Type B pancreatic cell (in vitro differentiated cells): ENCODE measurements at regions not wholly inside any gene's neighbourhood (a gene's known extent, or its start where the extent isn't known, plus 50 kb on each side); places are given as distances from the start of the nearest gene placed in this dataset.

Experiments
- DNase-seq: peaks from one replicate; pipeline ENCODE4 v3.0.0; 2021; ENCODE audit warnings: mixed read lengths; ENCODE audit not compliant: unreplicated experiment; ENCODE audit errors: extremely low spot score
- H3K27ac Mint-ChIP-seq: 2 replicates; pipeline ENCODE4 v1.8.0; 2021; ENCODE audit warnings: mild to moderate bottlenecking, mixed read lengths
- H3K27me3 Mint-ChIP-seq: 2 replicates; pipeline ENCODE4 v1.8.0; 2021; ENCODE audit warnings: mixed read lengths
- H3K36me3 Mint-ChIP-seq: 2 replicates; pipeline ENCODE4 v1.8.0; 2021; ENCODE audit warnings: mixed read lengths
- H3K4me1 Mint-ChIP-seq: one replicate; pipeline ENCODE4 v1.8.0; 2021; ENCODE audit warnings: mixed read lengths; ENCODE audit not compliant: unreplicated experiment
- H3K4me3 Mint-ChIP-seq: 2 replicates; pipeline ENCODE4 v1.8.0; 2021; ENCODE audit warnings: mild to moderate bottlenecking, mixed read lengths
- H3K9me3 Mint-ChIP-seq: 2 replicates; pipeline ENCODE4 v1.8.0; 2021; ENCODE audit warnings: mixed read lengths
- TF ChIP-seq, protein P1 (sequence below): fragments of 200-600 bp; sonication (generic); conservative IDR thresholded peaks from 2 replicates; pipeline ENCODE4 v1.5.0; 2021; ENCODE audit warnings: antibody characterized with exemption, mild to moderate bottlenecking

DNA sequence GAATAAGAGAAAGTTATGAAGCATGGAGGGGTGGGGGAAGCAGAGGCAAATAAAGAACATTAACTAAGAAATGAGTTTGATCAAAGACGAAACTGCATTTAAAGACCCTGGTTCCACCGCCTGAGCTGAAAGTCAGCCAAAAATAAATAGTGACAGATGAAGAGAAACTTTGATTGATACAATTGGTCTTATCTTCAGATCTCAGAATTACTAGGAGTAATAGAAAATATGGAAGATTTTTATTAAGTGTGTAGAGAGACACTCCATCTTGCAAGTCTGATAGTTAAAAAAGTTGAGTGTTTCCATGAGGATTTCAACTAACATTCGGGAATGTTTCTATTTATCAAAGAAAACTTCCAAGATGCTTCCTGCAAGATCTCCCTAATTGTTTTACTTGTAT is 418.2 kb upstream of the ADGRL2 start:
- no peaks in the 10 kb centered on the region for H3K36me3 Mint-ChIP-seq
- H3K27me3 Mint-ChIP-seq: no peaks in the 10 kb centered on the region
- no peaks in the 10 kb centered on the region for H3K9me3 Mint-ChIP-seq
- no peaks in the 10 kb centered on the region for H3K4me1 Mint-ChIP-seq
- H3K4me3 Mint-ChIP-seq: no peak overlapping the region
- no peak overlapping the region for H3K27ac Mint-ChIP-seq
- no peak for DNase-seq
- TF ChIP-seq, protein P1, sequence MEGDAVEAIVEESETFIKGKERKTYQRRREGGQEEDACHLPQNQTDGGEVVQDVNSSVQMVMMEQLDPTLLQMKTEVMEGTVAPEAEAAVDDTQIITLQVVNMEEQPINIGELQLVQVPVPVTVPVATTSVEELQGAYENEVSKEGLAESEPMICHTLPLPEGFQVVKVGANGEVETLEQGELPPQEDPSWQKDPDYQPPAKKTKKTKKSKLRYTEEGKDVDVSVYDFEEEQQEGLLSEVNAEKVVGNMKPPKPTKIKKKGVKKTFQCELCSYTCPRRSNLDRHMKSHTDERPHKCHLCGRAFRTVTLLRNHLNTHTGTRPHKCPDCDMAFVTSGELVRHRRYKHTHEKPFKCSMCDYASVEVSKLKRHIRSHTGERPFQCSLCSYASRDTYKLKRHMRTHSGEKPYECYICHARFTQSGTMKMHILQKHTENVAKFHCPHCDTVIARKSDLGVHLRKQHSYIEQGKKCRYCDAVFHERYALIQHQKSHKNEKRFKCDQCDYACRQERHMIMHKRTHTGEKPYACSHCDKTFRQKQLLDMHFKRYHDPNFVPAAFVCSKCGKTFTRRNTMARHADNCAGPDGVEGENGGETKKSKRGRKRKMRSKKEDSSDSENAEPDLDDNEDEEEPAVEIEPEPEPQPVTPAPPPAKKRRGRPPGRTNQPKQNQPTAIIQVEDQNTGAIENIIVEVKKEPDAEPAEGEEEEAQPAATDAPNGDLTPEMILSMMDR: no peak

DNA sequence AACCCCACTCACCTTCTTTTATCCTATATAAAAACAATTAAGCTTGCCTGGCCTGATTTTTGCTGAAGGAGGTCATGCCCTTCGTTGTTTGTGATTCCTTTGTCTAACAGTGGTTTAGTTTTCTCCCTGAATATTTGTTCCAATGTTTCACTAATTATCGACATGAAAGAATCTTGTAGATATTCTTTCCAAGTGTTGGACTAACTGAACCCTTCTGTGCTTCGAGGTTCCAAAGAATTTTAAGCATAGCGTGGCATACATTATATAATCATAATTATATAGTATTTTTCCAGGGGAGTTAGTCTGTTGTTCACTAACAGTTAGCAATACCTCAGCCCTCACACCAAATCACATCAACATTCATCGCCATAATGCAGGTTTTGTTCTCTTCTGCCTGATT is 418.9 kb upstream of the ADGRL2 start:
- TF ChIP-seq, protein P1: no peak
- Mint-ChIP-seq H3K27me3 (no peaks in the 10 kb centered on the region), H3K4me1 (no peaks in the 10 kb centered on the region), H3K4me3 (no peak overlapping the region), H3K36me3 (no peaks in the 10 kb centered on the region), H3K9me3 (no peaks in the 10 kb centered on the region), H3K27ac (no peak overlapping the region)
- DNase-seq: no peak

DNA sequence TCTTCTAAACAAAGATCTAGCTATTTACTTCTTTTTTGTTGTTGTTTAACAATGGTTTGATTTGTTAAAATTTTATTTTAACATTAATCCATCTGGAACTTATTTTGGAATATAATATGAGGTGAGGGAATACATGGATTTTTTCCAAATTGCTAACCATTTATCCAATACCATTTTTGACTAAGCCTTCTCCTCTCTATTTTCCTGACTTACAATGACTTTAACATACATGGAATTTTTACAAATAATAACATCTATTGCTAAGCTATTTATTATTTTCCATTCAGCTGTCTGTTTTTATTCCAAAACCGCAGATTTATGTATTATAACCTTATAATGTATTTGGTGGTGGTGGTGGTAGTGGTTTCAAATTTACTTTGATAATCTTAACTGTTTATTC is 420.3 kb upstream of the ADGRL2 start:
- no peaks in the 10 kb centered on the region for H3K4me1 Mint-ChIP-seq
- TF ChIP-seq, protein P1: no peak
- H3K27ac Mint-ChIP-seq: no peak overlapping the region
- H3K9me3 Mint-ChIP-seq: no peaks in the 10 kb centered on the region
- no peak for DNase-seq
- H3K36me3 Mint-ChIP-seq: no peaks in the 10 kb centered on the region
- H3K27me3 Mint-ChIP-seq: no peaks in the 10 kb centered on the region
- H3K4me3 Mint-ChIP-seq: no peak overlapping the region

DNA sequence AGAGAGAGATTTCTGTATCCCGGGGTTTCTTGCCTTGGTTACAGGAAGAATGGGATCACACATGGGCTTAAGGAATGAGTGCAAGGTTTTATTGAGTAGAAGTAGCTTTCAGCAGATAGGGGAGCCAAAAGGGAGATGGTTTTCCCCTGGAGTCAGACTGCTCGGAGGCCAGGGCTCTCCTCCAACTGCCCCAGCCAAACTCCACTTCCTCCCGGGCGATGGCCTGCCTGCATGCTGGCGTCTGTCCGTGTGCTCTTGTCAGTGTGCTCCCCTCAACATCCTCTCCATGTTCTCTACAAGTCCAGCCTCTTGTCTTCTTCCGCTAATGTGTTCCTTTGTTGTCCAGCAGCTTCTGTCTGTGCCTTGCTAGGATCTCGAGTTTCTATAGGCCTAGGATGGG is 421.3 kb upstream of the ADGRL2 start:
- Mint-ChIP-seq H3K36me3 (no peaks in the 10 kb centered on the region), H3K9me3 (no peaks in the 10 kb centered on the region), H3K27me3 (no peaks in the 10 kb centered on the region), H3K4me1 (no peaks in the 10 kb centered on the region), H3K27ac (no peak overlapping the region), H3K4me3 (no peak overlapping the region)
- DNase-seq: no peak
- TF ChIP-seq, protein P1: no peak

DNA sequence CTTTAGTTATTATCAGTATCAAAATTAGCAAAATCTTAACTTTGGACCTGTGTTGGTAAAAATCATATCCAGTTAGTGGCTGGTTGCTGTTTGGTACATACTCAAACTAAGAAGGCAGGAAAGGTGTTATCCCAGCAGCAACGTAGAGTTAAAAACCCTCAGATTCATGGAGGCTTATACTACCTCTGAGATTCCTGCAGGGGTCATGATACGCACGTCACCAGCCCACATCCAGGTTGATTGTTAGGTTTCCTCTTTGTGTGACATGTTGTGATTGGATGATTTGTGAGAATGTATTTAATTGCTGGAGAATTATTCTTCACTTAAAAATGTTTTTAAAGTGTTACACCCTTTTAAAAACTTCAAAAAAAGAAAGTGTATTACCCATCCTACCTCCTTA is 423.3 kb upstream of the ADGRL2 start:
- Mint-ChIP-seq H3K4me1 (no peaks in the 10 kb centered on the region), H3K36me3 (no peaks in the 10 kb centered on the region), H3K4me3 (no peak overlapping the region), H3K27me3 (no peaks in the 10 kb centered on the region), H3K27ac (no peak overlapping the region), H3K9me3 (no peaks in the 10 kb centered on the region)
- DNase-seq: no peak
- TF ChIP-seq, protein P1: peak; percentile 39

DNA sequence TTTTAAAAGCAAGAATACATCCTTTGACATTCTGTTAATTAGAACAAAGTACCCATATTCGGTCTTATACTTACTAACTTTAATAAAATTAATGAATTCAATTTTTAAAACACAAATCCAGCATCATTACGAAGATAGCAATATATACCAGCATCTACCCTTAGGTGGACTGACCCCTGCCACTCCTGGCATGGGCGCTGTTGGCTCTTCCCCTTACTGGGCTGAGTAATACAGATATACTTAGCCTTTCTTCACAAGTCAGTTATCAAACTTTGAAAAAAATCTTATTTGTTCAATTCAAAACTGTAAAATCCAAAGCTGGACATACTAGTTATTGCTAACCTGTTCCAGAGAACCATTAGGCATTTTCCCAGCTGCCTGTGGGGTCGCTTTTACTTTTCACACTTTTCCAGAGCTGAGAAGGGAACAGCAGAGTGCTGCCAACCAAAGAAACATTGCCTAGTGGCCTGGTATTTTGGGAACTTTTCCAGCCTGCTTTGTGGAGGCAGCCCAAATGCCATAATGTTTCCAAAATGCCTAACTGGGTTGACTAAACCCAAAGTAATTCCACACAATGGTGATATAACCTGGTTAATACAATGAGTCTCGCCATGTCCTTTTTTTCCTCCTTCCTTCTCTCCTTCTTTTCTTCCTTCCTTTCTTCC is 424.7 kb upstream of the ADGRL2 start:
- DNase-seq: no peak
- no peaks in the 10 kb centered on the region for H3K9me3 Mint-ChIP-seq
- H3K4me1 Mint-ChIP-seq: no peaks in the 10 kb centered on the region
- H3K4me3 Mint-ChIP-seq: no peak overlapping the region
- H3K36me3 Mint-ChIP-seq: no peaks in the 10 kb centered on the region
- H3K27me3 Mint-ChIP-seq: no peaks in the 10 kb centered on the region
- no peak overlapping the region for H3K27ac Mint-ChIP-seq
- TF ChIP-seq, protein P1: no peak
